AG04449 (cell line): ENCODE measurements at regions not wholly inside any gene's neighbourhood (a gene's known extent, or its start where the extent isn't known, plus 50 kb on each side); places are given as distances from the start of the nearest gene placed in this dataset.

Source experiments
- CTCF ChIA-PET: fragments of 350-600 bp; formaldehyde crosslinking; extraction: SDS; loops from one replicate; lab custom pipeline; 2021; ENCODE audit warnings: antibody characterized with exemption; lab: Yijun Ruan, JAX
- POLR2A ChIA-PET: fragments of 400-600, 350-600 bp; formaldehyde crosslinking; extraction: SDS; loops from one replicate; lab custom pipeline; 2020; ENCODE audit warnings: antibody characterized with exemption, inconsistent platforms; lab: Yijun Ruan, JAX
- DNase-seq: peaks from one replicate; pipeline ENCODE4 v3.0.0-alpha.2; 2010; ENCODE audit warnings: low read depth, low spot score
- H3K4me3 ChIP-seq: 2 replicates; pipeline ENCODE4 v1.5.1; 2011; ENCODE audit warnings: low read depth, mild to moderate bottlenecking, control low read depth, low read length
- CTCF ChIP-seq: IDR thresholded peaks from one replicate; pipeline ENCODE4 v1.5.1; 2011; ENCODE audit warnings: mild to moderate bottlenecking, moderate library complexity, low read length, control low read depth, inconsistent platforms; ENCODE audit not compliant: insufficient read depth; ENCODE audit errors: missing control alignments

GRCh38 chr20:24754691-24755090 is 194.4 kb upstream of the CST7 start:
- POLR2A ChIA-PET = no interaction called here
- TF ChIP-seq CTCF = no peak
- H3K4me3 ChIP-seq = no peak overlapping the region
- CTCF ChIA-PET = no interaction called here
- DNase-seq = no peak

GRCh38 chr20:24755411-24755922 is 193.6 kb upstream of the CST7 start:
- no peak for TF ChIP-seq CTCF

GRCh38 chr20:24756292-24757025 is 192.6 kb upstream of the CST7 start:
- DNase-seq = no peak
- no peak for TF ChIP-seq CTCF

More at GRCh38 chr20:24755411-24755922, 193.6 kb upstream of the CST7 start:
- no peak for DNase-seq
- ChIA-PET POLR2A (no interaction called here), CTCF (no interaction called here)
- no peak overlapping the region for H3K4me3 ChIP-seq

GRCh38 chr20:24761220-24762065 is 187.6 kb upstream of the CST7 start:
- H3K4me3 ChIP-seq = no peak overlapping the region
- POLR2A ChIA-PET = no interaction called here
- DNase-seq = no peak
- CTCF ChIA-PET = no interaction called here
- no peak for TF ChIP-seq CTCF

More at GRCh38 chr20:24756292-24757025, 192.6 kb upstream of the CST7 start:
- no peak overlapping the region for H3K4me3 ChIP-seq
- ChIA-PET POLR2A (no interaction called here), CTCF (no interaction called here)

- no peak for TF ChIP-seq CTCF
- DNase-seq = no peak
- H3K4me3 ChIP-seq = no peak overlapping the region
- ChIA-PET CTCF (no interaction called here), POLR2A (no interaction called here)
Observed at GRCh38 chr20:24762371-24762770, 186.7 kb upstream of the CST7 start.

GRCh38 chr20:24762791-24763350 is 186.2 kb upstream of the CST7 start:
- ChIA-PET POLR2A (no interaction called here), CTCF (no interaction called here)
- no peak for DNase-seq
- H3K4me3 ChIP-seq = no peak overlapping the region
- no peak for TF ChIP-seq CTCF
